ENCODE measurements at regions not wholly inside any gene's neighbourhood (a gene's known extent, or its start where the extent isn't known, plus 50 kb on each side); places are given as distances from the start of the nearest gene placed in this dataset.
"Not testable (repeated sequence)": the region's sequence is repeated elsewhere in the genome, so short reads cannot be mapped to it uniquely, and the experiment has no call there.

DNA sequence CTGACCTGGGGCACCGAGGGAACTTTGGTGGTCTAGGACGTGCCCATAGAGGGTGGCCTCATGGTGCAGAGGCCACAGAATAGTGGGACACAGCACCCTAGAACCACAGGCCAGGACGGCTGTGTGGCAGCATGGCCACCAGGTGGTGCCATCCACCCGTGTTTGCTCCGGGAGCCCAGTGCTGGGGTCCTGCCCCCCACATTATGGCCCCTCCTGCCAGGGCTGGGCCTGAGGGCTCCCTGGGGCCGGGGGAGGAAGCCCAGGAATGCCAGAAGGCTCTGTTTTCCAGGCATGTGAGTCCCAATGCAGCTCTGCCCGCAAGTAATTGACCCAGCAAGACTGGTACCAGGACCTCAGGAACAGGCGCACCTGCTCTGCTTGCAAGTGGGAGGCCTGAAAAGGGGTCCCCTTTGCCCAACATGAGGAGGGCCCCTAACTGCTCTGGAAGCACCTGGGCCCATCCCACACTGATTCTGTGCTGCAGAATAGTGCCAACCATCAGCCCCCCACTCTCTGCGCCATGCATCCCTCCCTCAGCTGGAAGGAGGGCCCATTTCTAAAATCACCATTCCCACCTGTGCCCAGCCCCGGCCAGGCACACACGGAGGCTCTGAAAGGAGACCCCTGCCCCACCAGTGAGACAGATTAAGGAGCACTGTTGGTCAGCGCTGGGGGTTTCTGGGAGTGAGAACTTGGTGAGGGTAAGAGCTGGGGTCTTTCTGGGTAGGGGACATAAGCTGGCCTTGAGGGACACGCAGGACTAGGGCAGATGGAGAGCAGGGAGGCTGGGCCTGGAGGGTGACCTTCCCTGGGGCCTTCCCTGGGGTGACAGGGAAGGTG is 174.4 kb downstream of the TBC1D2B start:
- not testable (repeated sequence) for H3K27me3 Mint-ChIP-seq, H3K4me1 Mint-ChIP-seq, H3K27ac Mint-ChIP-seq, H3K4me3 Mint-ChIP-seq, H3K36me3 Mint-ChIP-seq, H3K9me3 Mint-ChIP-seq

- no peaks in the 10 kb centered on the region for H3K36me3 Mint-ChIP-seq
- no peak overlapping the region for H3K27ac Mint-ChIP-seq
- H3K27me3 Mint-ChIP-seq, result no peaks in the 10 kb centered on the region
- H3K4me3 Mint-ChIP-seq, result no peak overlapping the region
- no peaks in the 10 kb centered on the region for H3K4me1 Mint-ChIP-seq
- H3K9me3 Mint-ChIP-seq, result no peaks in the 10 kb centered on the region
Measured at GRCh38 chr15:77901921-77902750, 175.4 kb downstream of the TBC1D2B start.

DNA sequence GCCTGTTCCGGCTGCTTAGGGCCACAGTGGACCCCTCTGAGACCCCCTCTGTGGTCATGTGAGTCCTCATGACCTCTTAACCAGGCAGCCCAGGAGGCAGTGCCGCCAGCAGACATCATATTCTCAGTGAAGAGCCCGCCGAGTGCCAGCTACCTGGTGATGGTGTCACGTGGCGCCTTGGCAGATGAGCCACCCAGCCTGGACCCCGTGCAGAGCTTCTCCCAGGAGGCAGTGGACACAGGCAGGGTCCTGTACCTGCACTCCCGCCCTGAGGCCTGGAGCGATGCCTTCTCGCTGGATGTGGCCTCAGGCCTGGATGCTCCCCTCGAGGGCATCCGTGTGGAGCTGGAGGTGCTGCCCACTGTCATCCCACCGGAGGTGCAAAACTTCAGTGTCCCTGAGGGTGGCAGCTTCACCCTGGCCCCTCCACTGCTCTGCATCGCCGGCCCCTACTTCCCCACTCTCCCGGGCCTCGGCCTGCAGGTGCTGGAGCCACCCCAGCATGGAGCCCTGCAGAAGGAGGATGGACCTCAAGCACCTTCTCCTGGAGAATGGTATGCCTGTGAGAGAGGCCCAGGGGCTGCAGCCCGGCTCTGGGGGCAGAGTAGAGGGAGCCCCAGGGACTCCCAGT is 176.1 kb downstream of the TBC1D2B start:
- Mint-ChIP-seq H3K36me3 (no peaks in the 10 kb centered on the region), H3K4me1 (no peaks in the 10 kb centered on the region), H3K4me3 (no peak overlapping the region), H3K9me3 (no peaks in the 10 kb centered on the region), H3K27me3 (no peaks in the 10 kb centered on the region), H3K27ac (no peak overlapping the region)

DNA sequence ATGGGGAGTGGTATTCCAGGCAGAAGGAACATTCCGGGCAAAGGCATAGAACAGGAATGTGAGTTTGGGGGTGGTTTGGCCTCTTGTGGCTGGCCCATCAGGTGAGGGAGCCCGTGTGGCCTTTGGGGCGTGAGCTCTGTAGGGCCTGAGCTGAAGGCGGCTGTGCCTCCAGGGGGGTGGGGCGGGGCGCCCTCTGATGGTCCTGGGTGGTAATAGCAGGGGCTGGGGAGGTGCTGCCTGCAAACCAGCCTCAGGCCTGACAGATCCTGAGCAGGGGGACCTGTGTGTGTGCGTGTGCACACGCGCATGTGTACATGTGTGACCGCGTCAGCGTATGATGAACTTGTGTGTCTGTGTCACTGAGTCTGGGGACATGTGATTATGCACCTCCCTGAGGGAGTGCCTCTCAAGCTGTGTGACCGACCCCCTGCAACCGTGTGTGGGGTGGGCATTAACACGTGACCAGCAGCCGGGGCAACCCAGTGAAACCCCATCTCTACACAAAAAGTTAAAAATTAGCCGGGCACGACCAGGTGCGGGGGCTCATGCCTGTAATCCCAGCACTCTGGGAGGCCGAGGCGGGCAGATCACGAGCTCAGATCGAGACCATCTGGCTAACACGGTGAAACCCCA is 177.1 kb downstream of the TBC1D2B start:
- H3K4me3 Mint-ChIP-seq, H3K36me3 Mint-ChIP-seq, H3K9me3 Mint-ChIP-seq, H3K27ac Mint-ChIP-seq, H3K4me1 Mint-ChIP-seq, H3K27me3 Mint-ChIP-seq: not testable (repeated sequence)

- not testable (repeated sequence) for H3K27me3 Mint-ChIP-seq, H3K4me3 Mint-ChIP-seq, H3K9me3 Mint-ChIP-seq, H3K4me1 Mint-ChIP-seq, H3K27ac Mint-ChIP-seq, H3K36me3 Mint-ChIP-seq
Measured at GRCh38 chr15:77899776-77900175, 177.7 kb downstream of the TBC1D2B start.

DNA sequence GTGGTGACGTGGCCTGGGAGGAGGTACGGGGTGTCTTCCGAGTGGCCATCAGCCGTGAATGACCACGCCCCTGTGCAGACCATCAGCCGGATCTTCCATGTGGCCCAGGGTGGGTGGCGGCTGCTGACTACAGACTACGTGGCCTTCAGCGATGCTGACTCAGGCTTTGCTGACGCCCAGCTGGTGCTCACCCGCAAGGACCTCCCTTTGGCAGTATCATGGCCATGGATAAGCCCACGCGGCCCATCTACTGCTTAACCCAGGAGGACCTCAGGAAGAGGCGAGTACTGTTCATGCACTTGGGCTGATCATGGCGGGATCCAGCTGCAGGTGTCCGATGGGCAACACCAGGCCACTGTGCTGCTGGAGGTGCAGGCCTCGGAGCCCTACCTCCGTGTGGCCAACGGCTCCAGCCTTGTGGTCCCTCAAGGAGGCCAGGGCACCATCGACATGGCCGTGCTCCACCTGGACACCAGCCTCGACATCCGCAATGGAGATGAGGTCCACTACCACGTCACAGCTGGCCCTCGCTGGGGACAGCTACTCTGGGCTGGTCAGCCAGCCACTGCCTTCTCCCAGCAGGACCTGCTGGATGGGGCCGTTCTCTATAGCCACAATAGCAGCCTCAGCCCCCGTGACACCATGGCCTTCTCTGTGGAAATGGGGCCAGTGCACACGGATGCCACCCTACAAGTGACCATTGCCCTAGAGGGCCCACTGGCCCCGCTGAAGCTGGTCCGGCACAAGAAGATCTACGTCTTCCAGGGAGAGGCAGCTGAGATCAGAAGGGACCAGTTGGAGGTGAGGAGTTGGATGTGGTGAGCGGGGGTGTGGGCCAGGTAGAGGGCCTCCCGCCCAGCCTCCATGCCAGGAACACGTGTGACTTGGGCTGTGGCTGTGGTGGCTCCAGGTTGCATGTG is 178.4 kb downstream of the TBC1D2B start:
- H3K9me3 Mint-ChIP-seq, result no peaks in the 10 kb centered on the region
- no peak overlapping the region for H3K27ac Mint-ChIP-seq
- H3K4me3 Mint-ChIP-seq, result no peak overlapping the region
- no peaks in the 10 kb centered on the region for H3K27me3 Mint-ChIP-seq
- H3K36me3 Mint-ChIP-seq, result no peaks in the 10 kb centered on the region
- no peaks in the 10 kb centered on the region for H3K4me1 Mint-ChIP-seq

DNA sequence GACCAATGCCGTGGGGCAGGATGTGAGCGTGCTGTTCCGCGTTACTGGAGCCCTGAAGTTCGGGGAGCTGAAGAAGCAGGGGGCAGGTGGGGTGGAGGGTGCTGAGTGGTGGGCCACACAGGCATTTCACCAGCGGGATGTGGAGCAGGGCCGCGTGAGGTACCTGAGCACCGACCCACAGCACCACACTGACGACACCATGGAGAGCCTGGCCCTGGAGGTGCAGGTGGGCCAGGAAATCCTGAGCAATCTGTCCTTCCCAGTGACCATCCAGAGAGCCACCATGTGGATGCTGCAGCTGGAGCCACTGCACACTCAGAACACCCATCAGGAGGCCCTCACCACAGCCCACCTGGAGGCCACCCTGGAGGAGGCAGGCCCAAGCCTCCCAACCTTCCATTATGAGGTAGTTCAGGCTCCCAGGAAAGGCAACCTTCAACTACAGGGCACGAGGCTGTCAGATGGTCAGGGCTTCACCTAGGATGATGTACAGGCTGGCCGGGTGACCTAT is 179.6 kb downstream of the TBC1D2B start:
- no peak overlapping the region for H3K4me3 Mint-ChIP-seq
- no peak overlapping the region for H3K27ac Mint-ChIP-seq
- H3K36me3 Mint-ChIP-seq, result no peaks in the 10 kb centered on the region
- H3K4me1 Mint-ChIP-seq, result no peaks in the 10 kb centered on the region
- no peaks in the 10 kb centered on the region for H3K27me3 Mint-ChIP-seq
- no peaks in the 10 kb centered on the region for H3K9me3 Mint-ChIP-seq

DNA sequence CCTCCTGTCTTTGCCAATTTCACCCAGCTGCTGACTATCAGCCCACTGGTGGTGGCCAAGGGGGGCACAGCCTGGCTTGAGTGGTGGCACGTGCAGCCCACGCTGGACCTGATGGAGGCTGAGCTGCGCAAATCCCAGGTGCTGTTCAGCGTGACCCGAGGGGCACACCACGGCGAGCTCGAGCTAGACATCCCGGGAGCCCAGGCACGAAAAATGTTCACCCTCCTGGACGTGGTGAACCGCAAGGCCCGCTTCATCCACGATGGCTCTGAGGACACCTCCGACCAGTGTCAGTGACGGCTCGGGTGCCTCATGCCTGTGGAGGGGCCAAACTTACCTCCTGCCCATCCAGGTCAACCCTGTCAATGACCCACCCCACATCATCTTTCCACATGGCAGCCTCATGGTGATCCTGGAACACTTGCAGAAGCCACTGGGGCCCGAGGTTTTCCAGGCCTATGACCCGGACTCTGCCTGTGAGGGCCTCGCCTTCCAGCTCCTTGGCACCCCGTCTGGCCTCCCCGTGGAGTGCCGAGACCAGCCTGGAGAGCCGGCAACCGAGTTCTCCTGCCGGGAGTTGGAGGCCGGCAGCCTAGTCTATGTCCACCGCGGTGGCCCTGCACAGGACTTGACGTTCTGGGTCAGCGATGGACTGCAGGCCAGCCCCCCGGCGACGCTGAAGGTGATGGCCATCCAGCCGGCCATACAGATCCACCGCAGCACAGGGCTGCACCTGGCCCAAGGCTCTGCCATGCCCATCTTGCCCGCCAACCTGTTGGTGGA is 180.2 kb downstream of the TBC1D2B start:
- not testable (repeated sequence) for H3K27me3 Mint-ChIP-seq, H3K4me1 Mint-ChIP-seq

GRCh38 chr15:77896147-77897112 is 181.1 kb downstream of the TBC1D2B start:
- H3K4me1 Mint-ChIP-seq, H3K4me3 Mint-ChIP-seq, H3K27me3 Mint-ChIP-seq, H3K27ac Mint-ChIP-seq, H3K36me3 Mint-ChIP-seq, H3K9me3 Mint-ChIP-seq: not testable (repeated sequence)

More for the DNA sequence above, 180.2 kb downstream of the TBC1D2B start:
- not testable (repeated sequence) for H3K4me3 Mint-ChIP-seq, H3K36me3 Mint-ChIP-seq, H3K27ac Mint-ChIP-seq, H3K9me3 Mint-ChIP-seq

GRCh38 chr15:77895742-77896141 is 181.8 kb downstream of the TBC1D2B start:
- Mint-ChIP-seq H3K27ac (no peak overlapping the region), H3K4me3 (no peak overlapping the region), H3K36me3 (no peaks in the 10 kb centered on the region), H3K4me1 (no peaks in the 10 kb centered on the region), H3K27me3 (no peaks in the 10 kb centered on the region), H3K9me3 (no peaks in the 10 kb centered on the region)

DNA sequence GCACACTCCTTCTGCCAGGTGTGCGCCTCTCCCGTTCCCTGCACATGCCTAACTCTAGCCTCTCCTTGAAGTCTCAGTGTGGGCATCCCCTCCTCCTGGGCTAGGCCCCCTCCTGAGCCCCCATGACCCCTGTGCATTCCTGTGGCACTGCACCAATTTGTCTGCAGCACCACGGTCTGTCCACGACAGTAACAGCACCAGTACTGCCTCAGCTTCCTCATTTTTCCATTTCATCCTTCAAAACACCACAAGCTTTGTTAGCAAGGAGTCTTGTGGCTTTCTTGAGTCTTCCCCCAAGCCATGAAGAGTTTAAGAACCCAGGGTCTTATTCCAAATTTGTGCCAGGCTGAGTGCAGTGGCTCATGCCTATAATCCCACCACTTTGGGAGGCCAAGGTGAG is 182.4 kb downstream of the TBC1D2B start:
- H3K9me3 Mint-ChIP-seq, H3K27me3 Mint-ChIP-seq, H3K4me1 Mint-ChIP-seq, H3K36me3 Mint-ChIP-seq, H3K27ac Mint-ChIP-seq, H3K4me3 Mint-ChIP-seq: not testable (repeated sequence)

DNA sequence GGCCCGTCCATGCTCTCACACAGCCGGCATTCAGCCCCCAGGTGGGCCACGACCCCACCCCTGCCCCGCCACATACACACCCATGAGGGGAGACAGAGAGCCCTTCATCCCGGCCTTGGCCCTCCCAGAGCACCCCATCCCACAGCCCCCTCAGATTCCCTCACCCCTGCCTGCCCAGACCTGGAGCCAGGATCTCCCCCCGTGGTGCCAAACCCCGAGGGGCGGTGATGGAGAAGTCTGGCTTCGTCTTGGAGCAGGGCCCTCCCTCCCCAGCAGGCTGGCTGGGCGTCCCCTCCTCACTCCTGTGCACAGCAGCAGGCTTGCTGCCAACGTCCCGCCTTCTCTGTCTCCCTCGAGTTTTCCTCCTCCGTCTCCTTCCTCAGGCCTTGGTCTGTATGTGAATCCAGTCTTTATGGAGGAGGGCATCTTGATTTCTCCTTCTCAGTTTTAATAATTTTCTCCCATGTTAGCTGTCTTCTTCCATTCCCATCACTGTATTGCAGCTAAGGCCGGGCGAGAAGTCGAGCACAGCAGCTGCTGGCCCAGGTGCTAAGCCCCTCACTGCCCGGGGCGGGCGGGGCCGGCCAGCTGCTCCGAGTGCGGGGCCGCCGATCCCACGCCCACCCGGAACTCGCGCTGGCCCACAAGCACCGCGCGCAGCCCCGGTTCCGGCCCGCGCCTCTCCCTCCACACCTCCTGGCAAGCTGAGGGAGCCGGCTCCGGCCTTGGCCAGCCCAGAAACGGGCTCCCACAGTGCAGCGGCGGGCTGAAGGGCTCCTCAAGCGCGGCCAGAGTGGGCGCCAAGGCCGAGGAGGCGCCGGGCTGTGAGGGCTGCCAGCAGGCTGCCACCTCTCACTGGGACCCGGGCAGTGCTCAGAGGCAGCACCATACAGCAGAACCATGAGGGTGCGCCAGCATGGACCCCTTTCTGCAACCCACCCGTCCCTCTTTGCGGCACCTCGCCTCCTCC is 183.6 kb downstream of the TBC1D2B start:
- H3K27ac Mint-ChIP-seq, H3K4me1 Mint-ChIP-seq, H3K9me3 Mint-ChIP-seq, H3K4me3 Mint-ChIP-seq, H3K36me3 Mint-ChIP-seq, H3K27me3 Mint-ChIP-seq: not testable (repeated sequence)
